ENCODE measurements at regions not wholly inside any gene's neighbourhood (a gene's known extent, or its start where the extent isn't known, plus 50 kb on each side); places are given as distances from the start of the nearest gene placed in this dataset.

- TF ChIP-seq CTCF (IDR thresholded peaks at IDR 0.05; ENCODE audit: insufficient read depth, low read depth, low read length), result no peak
- H3K4me3 ChIP-seq (ENCODE audit: low read depth, low read length), result no peak overlapping the region
- DNase-seq (ENCODE audit: low read depth), result no peak
Measured at GRCh38 chr1:190762325-190762724, 284.7 kb upstream of the BRINP3 start.

GRCh38 chr1:190792873-190793272, 315.2 kb upstream of the BRINP3 start:
- H3K4me3 ChIP-seq (ENCODE audit: low read depth, low read length), result no peak overlapping the region
- no peak for DNase-seq (ENCODE audit: low read depth)
- TF ChIP-seq CTCF (IDR thresholded peaks at IDR 0.05; ENCODE audit: insufficient read depth, low read depth, low read length), result no peak

- no peak for DNase-seq (ENCODE audit: low read depth)
- TF ChIP-seq CTCF (IDR thresholded peaks at IDR 0.05; ENCODE audit: insufficient read depth, low read depth, low read length), result no peak
- no peak overlapping the region for H3K4me3 ChIP-seq (ENCODE audit: low read depth, low read length)
Measured at GRCh38 chr1:190807629-190808028, 330.0 kb upstream of the BRINP3 start.

GRCh38 chr1:190808035-190808434, 330.4 kb upstream of the BRINP3 start:
- no peak for DNase-seq (ENCODE audit: low read depth)
- no peak for TF ChIP-seq CTCF (IDR thresholded peaks at IDR 0.05; ENCODE audit: insufficient read depth, low read depth, low read length)
- H3K4me3 ChIP-seq (ENCODE audit: low read depth, low read length), result no peak overlapping the region

- TF ChIP-seq CTCF (IDR thresholded peaks at IDR 0.05; ENCODE audit: insufficient read depth, low read depth, low read length), result no peak
- H3K4me3 ChIP-seq (ENCODE audit: low read depth, low read length), result no peak overlapping the region
- no peak for DNase-seq (ENCODE audit: low read depth)
Measured at GRCh38 chr1:190809312-190809711, 331.6 kb upstream of the BRINP3 start.

GRCh38 chr1:190812996-190813395, 335.3 kb upstream of the BRINP3 start:
- H3K4me3 ChIP-seq (ENCODE audit: low read depth, low read length), result no peak overlapping the region
- no peak for TF ChIP-seq CTCF (IDR thresholded peaks at IDR 0.05; ENCODE audit: insufficient read depth, low read depth, low read length)
- no peak for DNase-seq (ENCODE audit: low read depth)

GRCh38 chr1:190832511-190832910, 354.8 kb upstream of the BRINP3 start:
- no peak overlapping the region for H3K4me3 ChIP-seq (ENCODE audit: low read depth, low read length)
- no peak for DNase-seq (ENCODE audit: low read depth)
- TF ChIP-seq CTCF (IDR thresholded peaks at IDR 0.05; ENCODE audit: insufficient read depth, low read depth, low read length), result no peak
